ENCODE measurements at regions not wholly inside any gene's neighbourhood (a gene's known extent, or its start where the extent isn't known, plus 50 kb on each side); places are given as distances from the start of the nearest gene placed in this dataset.

DNA sequence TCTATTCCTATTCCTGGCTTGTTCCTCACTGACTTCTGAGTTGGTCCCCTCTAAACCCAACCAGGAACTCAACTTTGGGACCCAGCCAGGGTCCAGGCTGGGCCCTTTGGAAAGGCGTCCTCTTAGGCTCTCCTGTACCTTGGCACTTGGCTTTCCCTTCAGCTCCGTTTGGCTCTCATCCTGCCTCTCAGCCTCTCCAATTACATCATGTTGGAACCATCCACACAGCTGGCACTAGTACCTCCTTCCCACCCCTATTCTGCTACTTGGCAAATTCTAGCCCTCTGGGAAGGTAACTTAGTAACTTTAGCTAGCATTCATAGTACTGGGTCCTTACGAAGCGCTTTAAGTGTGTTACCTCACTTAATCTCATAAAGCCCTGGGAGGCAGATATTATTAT is 205.3 kb upstream of the HABP2 start:
- intact Hi-C loops (cut with DNase I), result no loop called here
- H3K9me3 ChIP-seq (ENCODE audit: control insufficient read depth, low read length), result no peaks in the 10 kb centered on the region
- no peak overlapping the region for H3K27ac ChIP-seq (ENCODE audit: low read length)
- ATAC-seq, result peak; percentile 56 to 80
- peak in 2 of 3 donors; percentile 18 to 56 for DNase-seq
- 54% methylated on average over 4 of the region's 4 CpGs for WGBS
- H3K27me3 ChIP-seq (ENCODE audit: control insufficient read depth, insufficient read depth), result no peaks in the 10 kb centered on the region
- peaks cover 3% of the 10 kb centered on the region for H3K4me1 ChIP-seq (ENCODE audit: control insufficient read depth, insufficient read depth, low read length)
- H3K4me3 ChIP-seq (ENCODE audit: low read length), result no peak overlapping the region

DNA sequence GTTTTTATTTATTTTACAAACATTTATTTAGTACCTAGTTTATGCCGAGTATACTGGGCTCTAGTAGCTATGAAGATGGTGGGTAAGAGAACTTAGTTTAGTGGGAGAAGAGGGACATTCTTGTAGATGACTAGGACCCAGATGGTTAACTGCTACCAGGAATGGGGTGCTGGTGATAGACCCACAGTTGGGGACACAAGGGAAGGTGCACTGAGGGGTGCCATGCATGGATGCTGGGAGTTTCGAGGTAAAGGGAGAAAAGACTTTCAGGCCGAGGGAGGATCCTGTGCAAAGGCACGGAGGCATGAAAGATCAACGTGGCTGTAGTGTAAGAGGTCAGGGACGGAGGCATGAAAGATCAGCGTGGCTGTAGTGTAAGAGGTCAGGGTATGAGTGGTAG is 204.2 kb upstream of the HABP2 start:
- ATAC-seq, result no peak
- no peak overlapping the region for H3K27ac ChIP-seq (ENCODE audit: low read length)
- DNase-seq, result no peak
- H3K4me3 ChIP-seq (ENCODE audit: low read length), result no peak overlapping the region
- no peaks in the 10 kb centered on the region for H3K9me3 ChIP-seq (ENCODE audit: control insufficient read depth, low read length)
- H3K27me3 ChIP-seq (ENCODE audit: control insufficient read depth, insufficient read depth), result no peaks in the 10 kb centered on the region
- 95% methylated on average over 7 of the region's 7 CpGs for WGBS
- intact Hi-C loops (cut with DNase I), result no loop called here
- H3K4me1 ChIP-seq (ENCODE audit: control insufficient read depth, insufficient read depth, low read length), result peaks cover 3% of the 10 kb centered on the region

DNA sequence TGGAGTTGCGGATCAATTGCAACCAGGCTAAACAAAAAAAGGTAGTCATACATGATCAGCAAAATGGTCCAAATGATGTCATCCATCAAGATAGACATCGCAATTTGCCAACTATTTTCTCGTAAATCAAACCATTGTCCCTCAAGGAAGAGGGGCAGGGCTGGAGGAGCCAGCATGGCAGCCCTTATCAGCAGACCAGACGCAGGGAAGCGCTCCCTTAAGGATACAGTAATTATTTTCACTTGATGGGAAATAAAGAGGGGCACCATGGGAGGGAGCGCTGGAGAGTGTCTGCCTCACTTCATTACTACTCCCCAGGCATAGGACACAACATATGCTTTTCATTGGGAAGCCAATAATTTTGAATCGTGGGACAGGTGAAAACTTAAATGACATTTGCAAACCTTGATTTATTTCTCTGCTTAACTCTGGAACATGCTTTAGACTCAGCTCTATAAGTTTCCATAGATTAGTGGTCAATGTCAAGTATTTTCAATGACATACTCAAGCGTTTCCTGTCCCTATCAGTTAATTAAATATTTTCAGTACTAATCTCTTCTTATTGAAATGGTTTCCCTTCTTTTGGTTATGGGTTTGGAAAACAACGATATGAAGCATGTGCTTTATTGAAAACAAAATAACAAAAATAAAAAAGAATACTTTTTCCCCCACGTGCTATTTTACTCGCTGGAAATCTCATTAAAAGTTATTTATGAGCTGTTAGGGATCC is 202.4 kb upstream of the HABP2 start:
- H3K9me3 ChIP-seq (ENCODE audit: control insufficient read depth, low read length), result no peaks in the 10 kb centered on the region
- H3K4me3 ChIP-seq (ENCODE audit: low read length), result no peak overlapping the region
- H3K27ac ChIP-seq (ENCODE audit: low read length), result no peak overlapping the region
- peaks cover 3% of the 10 kb centered on the region for H3K4me1 ChIP-seq (ENCODE audit: control insufficient read depth, insufficient read depth, low read length)
- intact Hi-C loops (cut with DNase I), result no loop called here
- DNase-seq (no peak), ATAC-seq (no peak)
- 60% methylated on average over 11 of the region's 11 CpGs for WGBS
- no peaks in the 10 kb centered on the region for H3K27me3 ChIP-seq (ENCODE audit: control insufficient read depth, insufficient read depth)

DNA sequence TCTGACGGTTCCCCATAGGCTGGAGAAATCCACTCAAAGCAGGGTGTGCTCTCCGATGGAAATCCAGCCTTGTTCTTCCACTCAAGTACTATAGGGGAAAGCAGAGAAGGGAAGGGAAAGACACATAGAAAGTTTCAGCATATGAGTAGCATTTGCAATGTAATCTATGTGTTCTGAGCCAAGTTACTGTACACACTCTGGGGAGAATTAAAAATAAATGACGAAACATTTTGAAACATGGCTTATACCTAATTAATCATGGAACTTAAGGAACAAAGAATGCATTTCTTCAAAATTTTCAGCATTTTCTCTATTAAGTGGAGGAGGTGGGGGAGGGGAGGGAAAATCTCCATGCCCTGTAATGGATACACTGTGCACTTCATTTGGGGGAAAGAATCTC is 198.1 kb upstream of the HABP2 start:
- intact Hi-C loops (cut with DNase I), result no loop called here

DNA sequence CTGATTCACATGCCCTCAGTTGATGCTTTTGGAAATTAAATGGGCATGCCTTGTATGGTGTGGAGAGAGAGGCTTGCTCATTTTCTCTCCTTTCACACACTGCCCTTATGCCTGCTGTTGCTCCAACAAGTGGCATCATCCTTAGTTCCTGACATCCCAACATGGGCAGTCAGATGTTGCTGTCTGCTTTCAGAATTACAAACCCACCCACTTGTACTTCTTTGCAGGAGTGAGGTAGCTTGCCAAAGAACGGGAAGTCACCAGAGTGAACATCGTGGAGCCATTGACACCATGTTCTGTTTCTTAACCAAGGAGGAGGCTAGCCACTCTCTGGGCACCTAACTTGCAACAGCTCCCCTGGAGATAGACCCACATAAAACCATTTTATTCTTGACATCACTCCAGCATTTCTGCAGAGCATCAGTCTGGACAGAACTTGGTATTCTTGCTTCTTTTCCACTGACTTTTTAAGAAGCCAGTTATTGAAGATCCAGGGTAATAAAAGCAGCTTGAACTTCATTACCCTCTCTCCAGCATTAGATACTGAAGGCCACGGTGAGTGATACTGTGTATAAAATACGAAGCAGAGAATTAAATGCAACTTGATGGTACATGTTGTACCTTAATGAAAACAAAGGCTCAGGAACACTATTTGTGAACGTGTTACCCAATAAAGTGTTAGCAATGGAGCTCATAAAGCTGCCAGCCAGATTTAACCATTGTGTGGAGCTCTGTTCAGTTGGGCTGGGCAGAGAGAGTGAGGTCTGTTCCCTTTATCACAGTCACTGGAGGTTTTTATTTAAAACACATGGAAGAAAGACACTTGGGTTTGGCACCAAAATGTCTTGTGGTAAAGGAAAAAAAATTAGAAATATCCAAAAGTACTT is 195.8 kb upstream of the HABP2 start:
- no peaks in the 10 kb centered on the region for H3K9me3 ChIP-seq (ENCODE audit: control insufficient read depth, low read length)
- ATAC-seq, result no peak
- no peak overlapping the region for H3K4me3 ChIP-seq (ENCODE audit: low read length)
- no peaks in the 10 kb centered on the region for H3K27me3 ChIP-seq (ENCODE audit: control insufficient read depth, insufficient read depth)
- intact Hi-C loops (cut with DNase I), result no loop called here
- DNase-seq, result no peak
- H3K4me1 ChIP-seq (ENCODE audit: control insufficient read depth, insufficient read depth, low read length), result no peaks in the 10 kb centered on the region
- H3K27ac ChIP-seq (ENCODE audit: low read length), result no peak overlapping the region
- WGBS, result 65% methylated on average over 5 of the region's 5 CpGs

More for the DNA sequence above, 198.1 kb upstream of the HABP2 start:
- DNase-seq (no peak), ATAC-seq (no peak)
- no peak overlapping the region for H3K27ac ChIP-seq (ENCODE audit: low read length)
- 65% methylated on average over 3 of the region's 3 CpGs for WGBS
- H3K27me3 ChIP-seq (ENCODE audit: control insufficient read depth, insufficient read depth), result no peaks in the 10 kb centered on the region
- no peaks in the 10 kb centered on the region for H3K9me3 ChIP-seq (ENCODE audit: control insufficient read depth, low read length)
- no peaks in the 10 kb centered on the region for H3K4me1 ChIP-seq (ENCODE audit: control insufficient read depth, insufficient read depth, low read length)
- H3K4me3 ChIP-seq (ENCODE audit: low read length), result no peak overlapping the region

DNA sequence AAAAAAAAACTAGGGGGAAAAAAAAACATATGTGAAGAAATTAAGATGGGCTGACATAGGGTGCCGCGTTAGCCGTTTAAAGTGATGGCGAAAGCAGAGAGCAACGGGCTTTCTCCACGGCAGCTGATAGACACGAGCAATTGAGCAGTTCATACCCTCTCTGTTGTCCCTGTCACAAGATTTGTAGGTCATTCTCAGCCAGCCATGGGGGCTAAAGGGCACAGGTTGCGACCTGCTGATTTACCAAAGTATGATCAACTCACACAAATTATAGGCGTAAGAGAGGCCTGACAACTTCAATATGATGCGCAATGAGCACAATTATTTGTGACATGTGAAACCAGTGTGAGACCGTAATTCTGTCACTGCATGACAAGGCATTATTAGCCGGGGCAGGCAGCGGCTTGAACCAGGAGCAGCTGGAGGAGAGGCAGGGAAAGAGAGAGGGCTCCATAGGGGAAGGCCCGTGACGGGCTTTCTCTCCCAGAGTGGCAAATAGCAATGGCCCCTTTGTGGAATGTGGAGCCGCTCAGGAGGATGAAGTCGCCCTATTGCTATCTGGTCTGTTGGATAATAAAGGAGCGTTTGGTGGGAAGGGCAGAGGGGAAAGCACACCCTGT is 195.1 kb upstream of the HABP2 start:
- intact Hi-C loops (cut with DNase I), result no loop called here
- H3K4me3 ChIP-seq (ENCODE audit: low read length), result no peak overlapping the region
- whole genome bisulfite sequencing, result 89% methylated on average over 18 of the region's 18 CpGs
- no peaks in the 10 kb centered on the region for H3K9me3 ChIP-seq (ENCODE audit: control insufficient read depth, low read length)
- H3K27me3 ChIP-seq (ENCODE audit: control insufficient read depth, insufficient read depth), result no peaks in the 10 kb centered on the region
- no peaks in the 10 kb centered on the region for H3K4me1 ChIP-seq (ENCODE audit: control insufficient read depth, insufficient read depth, low read length)
- H3K27ac ChIP-seq (ENCODE audit: low read length), result no peak overlapping the region
- DNase-seq (no peak), ATAC-seq (no peak)

DNA sequence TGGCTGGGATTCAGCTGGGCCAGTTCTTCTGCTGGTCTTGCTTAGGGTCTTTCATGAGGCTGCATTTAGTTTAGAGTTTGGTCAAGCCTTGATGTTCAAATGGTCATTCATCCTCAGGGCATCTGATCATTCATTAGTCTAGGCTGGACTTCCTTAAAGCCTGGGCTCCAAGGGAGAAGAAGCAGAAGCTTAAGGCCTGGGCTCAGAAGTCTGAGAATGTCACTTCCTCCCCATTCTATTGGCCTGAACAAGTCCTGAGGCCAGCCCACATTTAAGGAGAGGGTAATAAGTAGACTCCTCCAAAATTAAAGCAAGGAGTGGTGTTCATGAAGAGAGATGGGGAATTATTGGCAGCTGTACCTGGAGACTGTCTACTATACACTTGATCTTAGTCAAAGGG is 193.2 kb upstream of the HABP2 start:
- no peaks in the 10 kb centered on the region for H3K4me1 ChIP-seq (ENCODE audit: control insufficient read depth, insufficient read depth, low read length)
- intact Hi-C loops (cut with DNase I), result no loop called here
- DNase-seq (no peak), ATAC-seq (no peak)
- H3K27me3 ChIP-seq (ENCODE audit: control insufficient read depth, insufficient read depth), result no peaks in the 10 kb centered on the region
- no peak overlapping the region for H3K4me3 ChIP-seq (ENCODE audit: low read length)
- no peaks in the 10 kb centered on the region for H3K9me3 ChIP-seq (ENCODE audit: control insufficient read depth, low read length)
- no peak overlapping the region for H3K27ac ChIP-seq (ENCODE audit: low read length)

DNA sequence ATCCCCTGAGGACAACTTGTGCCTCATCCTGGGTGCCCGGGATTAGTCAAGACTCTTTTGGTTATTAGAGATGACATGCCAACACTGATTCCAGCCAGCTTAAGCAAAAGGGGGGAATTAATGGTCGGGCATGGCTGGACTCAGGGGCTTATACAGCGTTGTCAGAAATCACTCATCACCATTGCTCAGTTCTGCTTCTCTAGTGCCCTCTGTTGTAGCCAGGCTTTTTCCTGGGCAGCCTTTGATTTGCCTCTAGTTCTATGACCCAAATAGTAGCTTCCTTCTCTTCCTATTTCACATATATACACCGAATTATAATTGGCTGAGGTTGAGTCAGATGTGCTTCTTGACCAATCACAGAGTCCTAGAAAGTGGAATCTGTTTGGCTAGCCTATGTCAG is 192.0 kb upstream of the HABP2 start:
- Histone ChIP-seq H3K27me3 (ENCODE audit: control insufficient read depth, insufficient read depth) (no peaks in the 10 kb centered on the region), H3K9me3 (ENCODE audit: control insufficient read depth, low read length) (peaks cover 3% of the 10 kb centered on the region), H3K27ac (ENCODE audit: low read length) (no peak overlapping the region), H3K4me3 (ENCODE audit: low read length) (no peak overlapping the region), H3K4me1 (ENCODE audit: control insufficient read depth, insufficient read depth, low read length) (no peaks in the 10 kb centered on the region)
- no peak for ATAC-seq
- intact Hi-C loops (cut with DNase I), result no loop called here
- DNase-seq, result no peak
- WGBS, result 83% methylated on average over 4 of the region's 4 CpGs

DNA sequence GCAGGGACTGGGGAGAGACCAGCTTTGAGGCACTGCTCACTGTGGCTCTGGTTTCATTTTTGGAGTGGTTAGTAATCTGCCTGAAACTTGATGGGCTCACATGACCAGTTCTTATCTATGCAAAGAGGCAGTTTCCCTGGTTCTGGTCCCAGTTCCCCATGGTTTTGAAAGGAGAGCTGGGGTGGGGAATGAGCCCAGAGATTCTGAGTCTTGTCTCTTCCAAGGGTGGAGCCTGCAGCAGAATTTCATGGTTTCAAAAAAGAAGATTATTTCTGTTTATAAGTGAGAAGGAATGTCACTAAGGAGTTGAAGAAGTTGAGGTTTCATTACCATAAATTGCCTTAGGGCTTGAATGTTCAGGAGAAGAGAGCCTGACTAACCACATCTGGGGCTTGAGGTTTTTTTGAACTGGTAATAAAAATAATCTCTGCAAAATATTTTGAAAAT is 190.2 kb upstream of the HABP2 start:
- Histone ChIP-seq H3K9me3 (ENCODE audit: control insufficient read depth, low read length) (peaks cover 3% of the 10 kb centered on the region), H3K27ac (ENCODE audit: low read length) (no peak overlapping the region)
- peak in 2 of 3 donors; percentile 33 to 59 for DNase-seq

DNA sequence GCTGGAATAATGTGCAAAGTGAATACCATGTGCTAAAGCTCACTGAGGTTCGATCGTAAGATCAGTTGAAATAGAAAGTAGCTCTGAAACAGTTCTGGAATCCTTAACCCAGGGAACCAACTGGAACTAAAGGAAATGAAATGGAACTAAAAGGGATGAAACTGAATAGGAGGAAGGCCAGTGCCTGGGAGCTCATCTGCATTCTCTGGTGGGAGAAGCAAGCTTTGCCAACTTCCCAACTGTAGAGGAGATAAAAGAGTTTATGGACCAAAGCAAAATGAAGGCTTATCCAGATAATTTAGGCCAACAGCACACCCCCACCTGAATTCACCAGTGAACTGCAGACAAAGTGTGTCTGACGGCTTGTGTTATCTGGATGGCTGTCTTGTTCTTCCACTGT is 188.6 kb upstream of the HABP2 start:
- ATAC-seq (no peak), DNase-seq (no peak)
- Histone ChIP-seq H3K9me3 (ENCODE audit: control insufficient read depth, low read length) (peaks cover 3% of the 10 kb centered on the region), H3K27ac (ENCODE audit: low read length) (no peak overlapping the region), H3K4me1 (ENCODE audit: control insufficient read depth, insufficient read depth, low read length) (no peaks in the 10 kb centered on the region), H3K4me3 (ENCODE audit: low read length) (no peak overlapping the region), H3K27me3 (ENCODE audit: control insufficient read depth, insufficient read depth) (no peaks in the 10 kb centered on the region)
- intact Hi-C loops (cut with DNase I), result no loop called here
- WGBS, result 75% methylated on average over 3 of the region's 3 CpGs

More for the DNA sequence above, 190.2 kb upstream of the HABP2 start:
- no peaks in the 10 kb centered on the region for H3K27me3 ChIP-seq (ENCODE audit: control insufficient read depth, insufficient read depth)
- ATAC-seq, result peak; percentile 82 to 87
- H3K4me3 ChIP-seq (ENCODE audit: low read length), result no peak overlapping the region
- intact Hi-C loops (cut with DNase I), result no loop called here
- no peaks in the 10 kb centered on the region for H3K4me1 ChIP-seq (ENCODE audit: control insufficient read depth, insufficient read depth, low read length)

DNA sequence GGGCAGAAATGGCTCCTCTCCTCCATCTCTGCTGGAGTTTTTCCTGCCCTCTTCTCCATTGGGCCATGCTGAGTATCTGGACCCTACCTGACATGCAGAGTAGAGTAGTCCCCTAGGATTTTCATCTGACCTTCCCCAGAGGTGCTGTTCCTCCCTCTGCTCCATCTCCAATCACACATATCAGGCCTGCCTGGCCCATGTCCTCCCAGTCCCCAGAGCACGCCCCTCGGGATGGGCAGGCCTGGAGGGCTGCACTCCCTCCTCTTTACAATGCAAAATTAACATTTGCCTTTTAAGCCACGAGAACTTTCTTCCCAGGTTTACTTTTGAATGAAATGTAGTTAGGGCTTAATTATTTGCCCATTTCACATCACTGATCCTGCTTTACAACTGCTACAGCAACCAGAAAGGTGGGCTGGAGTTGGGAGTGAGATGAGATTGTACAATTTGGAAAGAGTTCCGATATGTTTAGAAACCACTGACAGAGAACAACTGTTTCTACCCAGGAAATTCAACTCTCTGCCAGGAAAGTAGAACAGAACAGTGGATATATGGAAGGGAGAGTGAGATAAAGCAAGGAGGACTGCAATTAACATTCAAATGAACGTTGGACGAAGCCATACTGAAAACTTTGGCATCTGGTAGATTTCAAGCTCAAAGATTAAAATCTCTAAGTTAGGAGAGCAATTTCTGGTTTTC is 184.0 kb upstream of the HABP2 start:
- H3K4me3 ChIP-seq (ENCODE audit: low read length), result no peak overlapping the region
- no peak for DNase-seq
- WGBS, result 63% methylated on average over 6 of the region's 6 CpGs
- no peak for ATAC-seq
- H3K4me1 ChIP-seq (ENCODE audit: control insufficient read depth, insufficient read depth, low read length), result no peaks in the 10 kb centered on the region
- peaks cover 3% of the 10 kb centered on the region for H3K9me3 ChIP-seq (ENCODE audit: control insufficient read depth, low read length)
- intact Hi-C loops (cut with DNase I), result no loop called here
- no peaks in the 10 kb centered on the region for H3K27me3 ChIP-seq (ENCODE audit: control insufficient read depth, insufficient read depth)
- no peak overlapping the region for H3K27ac ChIP-seq (ENCODE audit: low read length)

All from right cardiac atrium (tissue), 5 donors.